Stimulated activated CD4-positive, alpha-beta T cell treated with anti-CD3 and anti-CD28 coated beads, Interleukin-15, amount 100 ng/mL, for 24 hours (primary cell): ENCODE measurements at regions not wholly inside any gene's neighbourhood (a gene's known extent, or its start where the extent isn't known, plus 50 kb on each side); places are given as distances from the start of the nearest gene placed in this dataset.

Source experiments
- DNase-seq: peaks from one replicate; pipeline ENCODE4 v3.0.0-alpha.2; 2020

DNA sequence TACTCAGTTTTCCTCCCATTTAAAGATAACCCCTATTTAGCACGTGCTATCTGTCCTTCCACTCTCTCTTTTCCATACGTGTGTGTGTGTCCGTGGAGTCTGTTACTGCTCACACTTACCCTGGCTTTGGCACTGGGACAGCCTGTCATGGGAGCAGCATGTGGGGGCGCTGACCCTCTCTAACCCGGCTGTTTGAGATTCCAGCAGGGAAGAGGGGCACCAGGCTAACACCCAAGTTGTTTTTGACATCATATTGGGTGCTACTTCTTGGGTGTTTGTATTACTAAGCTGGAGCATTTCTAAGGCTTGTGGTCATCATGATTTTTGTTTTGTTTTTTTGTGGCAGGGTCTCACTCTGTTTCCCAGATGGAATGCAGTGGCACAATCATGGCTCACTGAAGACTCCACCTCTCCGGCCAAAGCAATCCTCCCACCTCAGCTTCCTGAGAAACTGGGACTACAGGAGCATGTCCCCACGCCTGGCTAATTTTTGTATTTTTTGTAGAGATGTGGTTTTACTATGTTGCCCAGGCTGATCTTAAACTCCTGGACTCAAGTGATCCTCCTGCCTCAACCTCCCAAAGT, 56.9 kb upstream of the SIMC1 start:
- no peak for DNase-seq

DNA sequence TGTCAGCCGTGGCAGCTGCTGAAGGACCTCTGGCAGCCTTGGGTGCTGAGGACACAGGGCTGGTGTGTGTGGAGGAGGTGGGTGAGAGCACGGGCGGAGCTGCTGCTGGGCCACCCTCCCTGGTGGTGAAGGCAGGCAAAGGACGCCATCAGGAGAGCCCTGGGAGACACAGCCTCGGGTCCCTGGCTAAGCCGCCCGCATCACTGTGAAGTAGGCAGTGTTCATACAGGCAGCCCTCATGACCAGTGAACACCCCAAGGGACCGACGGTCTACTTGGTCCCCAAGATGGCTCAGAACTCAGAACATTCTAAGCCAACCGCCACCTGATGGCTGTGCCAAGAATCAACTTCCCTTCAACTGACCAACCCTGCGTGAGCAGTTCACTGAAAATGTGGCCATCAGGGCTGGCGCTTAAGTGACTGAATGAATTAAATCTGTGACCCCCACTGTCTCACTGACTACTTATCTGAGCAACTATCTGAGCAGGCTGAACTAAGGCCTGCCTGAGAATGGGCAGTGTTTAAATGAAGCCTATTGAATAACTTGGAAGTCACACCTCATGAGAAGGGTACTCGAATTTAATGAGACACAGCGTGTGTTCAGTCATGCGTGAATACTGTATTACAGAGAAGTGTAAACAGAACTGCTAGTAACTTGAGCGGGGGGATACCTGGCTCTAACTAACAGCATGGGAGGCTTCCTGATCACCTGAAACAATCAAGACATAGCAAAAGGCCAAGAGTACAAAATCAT, 54.7 kb upstream of the SIMC1 start:
- DNase-seq = no peak

- no peak for DNase-seq
Observed at GRCh38 chr5:176184608-176185132, 53.6 kb upstream of the SIMC1 start.

DNA sequence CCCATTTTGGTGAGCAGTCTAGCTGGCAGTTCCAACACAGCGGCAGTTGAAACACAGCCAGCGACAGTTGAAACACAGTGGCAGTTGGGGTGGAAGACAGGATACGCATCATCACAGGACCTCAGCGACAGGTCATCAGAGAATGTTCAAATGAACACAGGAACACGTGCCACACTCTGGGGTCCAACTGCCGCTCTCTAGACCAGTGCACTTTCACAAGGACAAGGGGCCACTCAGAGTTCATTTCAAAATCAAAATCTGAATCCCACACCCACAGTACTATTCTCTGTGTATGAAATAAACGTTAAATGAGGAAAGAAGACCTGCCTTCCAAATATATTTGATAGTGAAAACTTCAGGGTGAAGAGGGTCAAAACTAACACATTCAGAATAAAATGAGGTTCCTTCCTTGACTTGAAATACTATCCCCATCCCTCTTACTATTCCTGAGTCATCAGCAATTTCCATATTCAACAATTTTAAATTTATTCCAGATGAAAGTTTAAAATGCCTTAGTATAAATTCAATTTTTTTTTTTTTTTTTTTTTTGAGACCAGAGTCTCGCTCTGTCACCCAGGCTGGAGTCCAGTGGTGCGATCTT, 53.0 kb upstream of the SIMC1 start:
- no peak for DNase-seq

DNA sequence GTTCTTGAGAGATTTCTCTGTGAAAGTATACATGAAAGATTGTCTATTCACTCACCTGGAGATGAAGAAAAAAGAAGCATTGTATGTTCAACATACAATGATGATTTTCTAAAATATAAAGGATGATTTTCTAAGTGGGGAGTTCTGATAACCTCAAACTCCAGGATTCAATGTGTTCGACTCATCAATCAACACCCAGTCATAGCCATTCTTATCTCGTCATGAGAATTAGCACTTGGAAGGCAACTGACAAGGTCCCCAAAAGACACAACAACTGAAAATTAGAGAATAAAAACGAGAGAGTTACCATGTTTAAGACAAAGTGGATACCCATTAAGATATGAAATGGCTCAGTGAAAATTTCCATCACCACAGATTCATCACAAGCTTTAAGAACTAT, 52.1 kb upstream of the SIMC1 start:
- DNase-seq = no peak

DNA sequence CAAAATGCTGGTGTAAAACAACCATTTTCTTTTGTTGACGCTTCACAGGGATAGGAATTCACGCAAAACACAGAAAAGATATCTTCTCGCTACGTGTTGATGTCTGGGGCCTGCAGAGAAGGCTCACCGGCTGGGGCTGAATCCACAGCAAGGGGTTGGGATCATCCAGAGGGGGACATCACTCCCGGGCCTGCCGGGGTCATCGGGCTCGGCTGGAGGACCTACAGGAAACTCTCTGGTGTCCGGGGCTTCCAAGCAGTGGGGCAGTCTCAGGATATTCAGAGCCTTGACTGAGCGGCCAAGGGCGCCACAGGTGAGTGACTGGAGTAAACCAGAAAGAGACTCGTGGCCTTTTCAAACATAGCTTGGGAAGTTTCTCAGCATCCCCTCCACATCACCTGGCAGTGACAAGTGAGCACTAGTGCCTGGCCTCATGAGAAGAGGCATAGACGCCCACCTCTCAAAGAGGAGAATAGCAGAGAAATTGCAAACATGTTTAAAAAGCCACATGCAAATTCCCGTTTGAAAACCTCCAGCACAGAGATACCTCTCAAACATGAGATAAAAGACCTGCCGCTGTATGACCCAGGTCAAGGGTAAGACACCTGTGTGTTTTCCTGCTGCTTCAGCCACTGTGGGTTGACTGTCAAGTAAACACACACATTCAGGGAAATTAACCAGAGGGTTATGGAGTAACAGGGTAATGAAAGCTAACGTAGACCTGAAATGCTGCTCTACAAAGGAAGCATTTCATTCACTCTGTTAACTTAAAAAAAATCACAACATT, 50.8 kb upstream of the SIMC1 start:
- DNase-seq = no peak

GRCh38 chr5:176188085-176188484, 50.1 kb upstream of the SIMC1 start:
- no peak for DNase-seq
